HepG2 (cell line): ENCODE measurements at regions not wholly inside any gene's neighbourhood (a gene's known extent, or its start where the extent isn't known, plus 50 kb on each side); places are given as distances from the start of the nearest gene placed in this dataset.

Experiments used
- KDM1A ChIP-seq: IDR thresholded peaks from 2 replicates; pipeline ENCODE4 v1.6.1; 2016; ENCODE audit warnings: missing compliant biosample characterization
- MAZ ChIP-seq, 2 experiments: sonication (generic) in 1 of 2; formaldehyde crosslinking in 1 of 2; IDR thresholded peaks; 2 replicates each; pipeline versions ENCODE4 v1.5.0 to v1.6.1; 2012 to 2020; ENCODE audit warnings: low read depth in 2 of 2, mild to moderate bottlenecking in 2 of 2, borderline replicate concordance in 1 of 2, improper control_type of control experiment in 1 of 2, low read length in 1 of 2, missing genetic modification reagents in 1 of 2, moderate library complexity in 1 of 2
- THAP9 ChIP-seq: sonication (generic); formaldehyde crosslinking; IDR thresholded peaks from 2 replicates; pipeline ENCODE4; 2020; ENCODE audit warnings: missing genetic modification reagents, mild to moderate bottlenecking, borderline replicate concordance
- TF ChIP-seq, protein P1 (sequence below): sonication (generic); formaldehyde crosslinking; IDR thresholded peaks from 2 replicates; pipeline ENCODE4 v1.4.0; 2020; ENCODE audit warnings: low read depth, mild to moderate bottlenecking, missing genetic modification reagents

GRCh38 chr10:43752682-43753081 is 104.0 kb upstream of the ZNF32 start:
- TF ChIP-seq MAZ (IDR thresholded peaks at IDR 0.05; ENCODE audit: borderline replicate concordance, low read depth, low read length), result no peak
- no peak for TF ChIP-seq MAZ (CRISPR knock-in tag; IDR thresholded peaks at IDR 0.05; ENCODE audit: low read depth)
- TF ChIP-seq, protein P1, sequence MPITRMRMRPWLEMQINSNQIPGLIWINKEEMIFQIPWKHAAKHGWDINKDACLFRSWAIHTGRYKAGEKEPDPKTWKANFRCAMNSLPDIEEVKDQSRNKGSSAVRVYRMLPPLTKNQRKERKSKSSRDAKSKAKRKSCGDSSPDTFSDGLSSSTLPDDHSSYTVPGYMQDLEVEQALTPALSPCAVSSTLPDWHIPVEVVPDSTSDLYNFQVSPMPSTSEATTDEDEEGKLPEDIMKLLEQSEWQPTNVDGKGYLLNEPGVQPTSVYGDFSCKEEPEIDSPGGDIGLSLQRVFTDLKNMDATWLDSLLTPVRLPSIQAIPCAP (CRISPR knock-in tag), result no peak
- no peak for TF ChIP-seq KDM1A (CRISPR knock-in tag)
- TF ChIP-seq THAP9 (CRISPR knock-in tag), result no peak
